ENCODE measurements at regions not wholly inside any gene's neighbourhood (a gene's known extent, or its start where the extent isn't known, plus 50 kb on each side); places are given as distances from the start of the nearest gene placed in this dataset.

DNA sequence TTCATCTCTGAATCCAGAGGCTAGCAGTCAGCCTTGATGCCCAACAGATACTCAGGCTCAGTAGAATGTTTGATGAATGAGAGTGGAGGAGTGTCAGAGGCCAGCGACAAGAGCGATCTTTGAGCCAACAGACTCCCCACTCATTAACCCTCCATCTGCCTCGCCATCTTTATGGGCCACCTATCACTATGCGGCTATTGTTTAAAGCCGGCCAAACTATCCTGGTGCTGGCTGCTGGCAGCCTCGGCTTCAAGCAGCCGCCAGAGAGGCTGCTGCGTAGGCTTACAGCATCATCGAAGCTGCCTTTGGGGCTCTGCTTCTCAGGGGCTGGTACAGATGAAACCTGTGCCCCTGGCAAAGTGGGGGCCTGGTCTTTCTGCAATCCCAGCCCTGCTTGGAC is 525.6 kb downstream of the INSC start:
- Mint-ChIP-seq H3K27me3 (ENCODE audit: unreplicated experiment) (peaks cover 3% of the 10 kb centered on the region), H3K4me3 (ENCODE audit: unreplicated experiment) (no peak overlapping the region), H3K36me3 (ENCODE audit: unreplicated experiment) (no peaks in the 10 kb centered on the region), H3K4me1 (ENCODE audit: low read depth, unreplicated experiment) (no peaks in the 10 kb centered on the region), H3K9me3 (ENCODE audit: unreplicated experiment) (no peaks in the 10 kb centered on the region), H3K27ac (ENCODE audit: unreplicated experiment) (no peak overlapping the region)
- TF ChIP-seq, protein P1, sequence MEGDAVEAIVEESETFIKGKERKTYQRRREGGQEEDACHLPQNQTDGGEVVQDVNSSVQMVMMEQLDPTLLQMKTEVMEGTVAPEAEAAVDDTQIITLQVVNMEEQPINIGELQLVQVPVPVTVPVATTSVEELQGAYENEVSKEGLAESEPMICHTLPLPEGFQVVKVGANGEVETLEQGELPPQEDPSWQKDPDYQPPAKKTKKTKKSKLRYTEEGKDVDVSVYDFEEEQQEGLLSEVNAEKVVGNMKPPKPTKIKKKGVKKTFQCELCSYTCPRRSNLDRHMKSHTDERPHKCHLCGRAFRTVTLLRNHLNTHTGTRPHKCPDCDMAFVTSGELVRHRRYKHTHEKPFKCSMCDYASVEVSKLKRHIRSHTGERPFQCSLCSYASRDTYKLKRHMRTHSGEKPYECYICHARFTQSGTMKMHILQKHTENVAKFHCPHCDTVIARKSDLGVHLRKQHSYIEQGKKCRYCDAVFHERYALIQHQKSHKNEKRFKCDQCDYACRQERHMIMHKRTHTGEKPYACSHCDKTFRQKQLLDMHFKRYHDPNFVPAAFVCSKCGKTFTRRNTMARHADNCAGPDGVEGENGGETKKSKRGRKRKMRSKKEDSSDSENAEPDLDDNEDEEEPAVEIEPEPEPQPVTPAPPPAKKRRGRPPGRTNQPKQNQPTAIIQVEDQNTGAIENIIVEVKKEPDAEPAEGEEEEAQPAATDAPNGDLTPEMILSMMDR (IDR thresholded peaks at IDR 0.05; ENCODE audit: partially characterized antibody, unreplicated experiment): no peak
- DNase-seq: no peak

DNA sequence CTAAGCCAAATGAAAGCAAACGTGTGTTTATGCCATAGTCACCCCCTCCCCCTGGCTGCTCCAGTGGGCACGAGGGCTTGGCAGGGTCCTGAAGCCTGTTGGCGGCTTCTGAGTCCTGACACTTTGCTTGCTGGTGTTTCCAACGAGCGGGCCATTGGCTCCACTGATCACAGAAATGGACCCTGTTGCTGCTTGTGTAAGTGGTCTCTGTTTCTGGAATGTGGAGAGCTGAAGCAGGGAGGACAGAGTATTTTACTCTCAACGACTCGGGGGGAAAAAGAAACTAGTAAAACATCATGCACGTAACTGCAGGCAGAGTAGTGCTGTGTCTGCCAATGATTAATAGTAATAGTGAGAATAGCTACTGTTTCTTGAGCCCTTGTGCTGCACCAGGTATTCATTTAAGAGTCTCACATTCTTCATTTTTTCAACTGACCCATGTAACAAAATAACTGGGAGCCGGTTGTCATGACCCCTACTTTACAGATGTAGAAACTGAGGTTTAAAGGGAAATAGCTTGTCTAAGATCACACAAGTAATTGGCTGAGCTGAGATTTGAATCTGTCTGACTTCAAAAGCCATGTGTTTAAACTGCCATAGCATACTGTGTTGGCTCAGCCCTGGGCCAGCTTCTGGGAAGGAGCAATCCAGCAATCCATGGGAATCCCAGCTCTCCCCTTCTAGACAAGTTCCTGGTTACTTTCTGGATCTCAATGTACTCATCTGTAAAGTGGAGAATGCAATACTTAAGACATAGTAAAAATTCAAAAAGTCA is 526.7 kb downstream of the INSC start:
- no peak for DNase-seq
- Mint-ChIP-seq H3K4me1 (ENCODE audit: low read depth, unreplicated experiment) (no peaks in the 10 kb centered on the region), H3K9me3 (ENCODE audit: unreplicated experiment) (no peaks in the 10 kb centered on the region), H3K4me3 (ENCODE audit: unreplicated experiment) (no peak overlapping the region), H3K27me3 (ENCODE audit: unreplicated experiment) (peaks cover 3% of the 10 kb centered on the region), H3K36me3 (ENCODE audit: unreplicated experiment) (no peaks in the 10 kb centered on the region), H3K27ac (ENCODE audit: unreplicated experiment) (no peak overlapping the region)
- TF ChIP-seq, protein P1 (IDR thresholded peaks at IDR 0.05; ENCODE audit: partially characterized antibody, unreplicated experiment): no peak

DNA sequence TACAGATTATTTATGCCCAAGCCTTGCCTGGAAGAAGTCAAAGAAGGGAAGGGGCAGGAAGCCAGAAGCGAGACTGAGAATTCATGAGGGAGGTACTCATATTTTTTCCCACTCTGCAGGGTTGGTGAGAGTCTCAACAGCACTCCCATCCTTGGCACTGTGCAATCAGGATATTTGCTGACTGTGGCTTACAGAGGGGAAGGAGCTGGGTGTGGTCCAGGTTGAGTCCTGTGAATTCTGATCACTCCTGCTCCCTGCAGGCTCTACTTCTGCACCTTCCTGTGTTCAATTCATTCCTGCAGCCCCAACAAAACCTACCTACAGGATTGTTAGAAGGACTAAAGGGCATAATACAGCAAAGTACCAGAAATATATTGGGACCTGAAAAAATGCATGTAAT is 530.5 kb downstream of the INSC start:
- H3K4me3 Mint-ChIP-seq (ENCODE audit: unreplicated experiment): no peak overlapping the region
- H3K36me3 Mint-ChIP-seq (ENCODE audit: unreplicated experiment): no peaks in the 10 kb centered on the region
- H3K27ac Mint-ChIP-seq (ENCODE audit: unreplicated experiment): no peak overlapping the region
- TF ChIP-seq, protein P1 (IDR thresholded peaks at IDR 0.05; ENCODE audit: partially characterized antibody, unreplicated experiment): no peak
- H3K9me3 Mint-ChIP-seq (ENCODE audit: unreplicated experiment): peaks cover 2% of the 10 kb centered on the region
- no peaks in the 10 kb centered on the region for H3K4me1 Mint-ChIP-seq (ENCODE audit: low read depth, unreplicated experiment)
- no peak for DNase-seq
- no peaks in the 10 kb centered on the region for H3K27me3 Mint-ChIP-seq (ENCODE audit: unreplicated experiment)

DNA sequence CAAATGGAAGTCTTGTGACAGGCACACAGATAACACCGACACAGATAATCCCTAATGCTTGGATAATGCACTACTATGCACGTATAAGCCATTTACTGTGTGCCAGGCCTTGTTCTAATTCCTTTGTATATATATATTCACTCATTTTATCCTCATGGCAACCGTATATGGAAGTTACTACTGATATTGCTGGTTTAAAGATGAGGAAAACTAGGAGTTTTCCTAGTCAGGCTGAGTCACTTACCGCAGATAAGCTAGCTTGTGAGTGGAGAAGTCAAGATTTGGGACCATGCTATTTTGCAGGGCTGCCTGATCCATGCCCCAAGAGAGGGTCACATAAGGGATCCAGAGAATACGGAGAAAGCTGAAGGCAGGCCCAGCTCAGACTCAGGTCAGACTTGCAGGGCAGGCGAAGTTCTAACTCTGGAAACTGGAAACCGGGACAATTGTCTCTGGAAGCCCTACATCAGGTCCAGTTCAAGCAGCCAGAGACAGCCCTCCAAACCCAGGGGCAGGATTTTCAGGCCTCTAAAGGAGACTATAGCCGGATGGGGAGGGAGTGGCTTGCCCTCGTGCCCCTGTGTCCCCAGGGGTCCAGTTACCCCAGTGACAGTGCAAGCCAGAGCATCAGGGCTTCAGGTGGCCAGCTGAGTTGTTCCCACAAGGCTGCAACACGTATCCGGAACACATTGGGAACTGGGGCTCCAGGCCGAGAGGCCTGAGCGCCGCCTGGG is 534.8 kb downstream of the INSC start:
- Mint-ChIP-seq H3K36me3 (ENCODE audit: unreplicated experiment) (no peaks in the 10 kb centered on the region), H3K27me3 (ENCODE audit: unreplicated experiment) (no peaks in the 10 kb centered on the region), H3K4me3 (ENCODE audit: unreplicated experiment) (no peak overlapping the region), H3K27ac (ENCODE audit: unreplicated experiment) (no peak overlapping the region), H3K4me1 (ENCODE audit: low read depth, unreplicated experiment) (peaks cover 14% of the 10 kb centered on the region), H3K9me3 (ENCODE audit: unreplicated experiment) (peaks cover 2% of the 10 kb centered on the region)
- TF ChIP-seq, protein P1 (IDR thresholded peaks at IDR 0.05; ENCODE audit: partially characterized antibody, unreplicated experiment): no peak
- DNase-seq: no peak

All from glutamatergic neuron (in vitro differentiated cells).